A549 (cell line): ENCODE measurements at regions not wholly inside any gene's neighbourhood (a gene's known extent, or its start where the extent isn't known, plus 50 kb on each side); places are given as distances from the start of the nearest gene placed in this dataset.

Experiments used
- ATAC-seq, 2 experiments: fragments of 200-7000 bp in 1 of 2; fragments of >200 bp in 1 of 2; cut with Nextera tagmentation in 1 of 2; cut with Tn5 transposase in 1 of 2; 3 replicates each; pipeline versions ENCODE4 v1.8.0 to v1.9.1; 2018 to 2020; ENCODE audit warnings: mild to moderate bottlenecking in 1 of 2, moderate library complexity in 1 of 2
- CTCF ChIA-PET: fragments of 300-600 bp; sonication (Branson Sonifier 250); formaldehyde crosslinking; extraction: SDS; loops from one replicate; lab custom pipeline; 2021; ENCODE audit warnings: antibody characterized with exemption, inconsistent platforms; lab: Yijun Ruan, JAX
- POLR2A ChIA-PET: fragments of 350-600 bp; formaldehyde crosslinking; extraction: SDS; loops from one replicate; lab custom pipeline; 2021; ENCODE audit warnings: antibody characterized with exemption, inconsistent platforms; lab: Yijun Ruan, JAX
- DNase-seq, 2 experiments: peaks; one replicate each; pipeline versions ENCODE4 v3.0.0 to v3.0.0-alpha.2; 2011 to 2016; ENCODE audit warnings: low read depth in 1 of 2, low spot score in 1 of 2
- FAIRE-seq: peaks from 2 replicates; lab custom pipeline; 2011; peaks lifted over from hg19 to GRCh38; lab: Jason Lieb, UNC
- H3K27ac ChIP-seq, 2 experiments: fragments of >200 bp; sonication (Bioruptor Twin); formaldehyde crosslinking; 3 replicates each; pipeline ENCODE4 v1.5.1; 2016 to 2017
- H3K4me1 ChIP-seq: fragments of >200 bp; sonication (Bioruptor Twin); formaldehyde crosslinking; 3 replicates; pipeline ENCODE4 v1.6.1; 2016
- H3K4me2 ChIP-seq: fragments of >200 bp; sonication (Bioruptor Twin); formaldehyde crosslinking; 3 replicates; pipeline ENCODE4 v1.6.1; 2016
- H3K4me3 ChIP-seq: fragments of >200 bp; sonication (Bioruptor Twin); formaldehyde crosslinking; 3 replicates; pipeline ENCODE4 v1.5.1; 2016
- H3K9me3 ChIP-seq: fragments of >200 bp; sonication (Bioruptor Twin); formaldehyde crosslinking; 3 replicates; pipeline ENCODE4 v1.6.1; 2016
- CBX2 ChIP-seq: fragments of 200-600 bp; sonication (generic); IDR thresholded peaks from 2 replicates; pipeline ENCODE4 v1.6.1; 2016; ENCODE audit warnings: low read depth, mild to moderate bottlenecking, borderline replicate concordance
- CBX8 ChIP-seq: fragments of 200-600 bp; sonication (generic); IDR thresholded peaks from 2 replicates; pipeline ENCODE4 v1.6.1; 2016
- EP300 ChIP-seq, 2 experiments: fragments of >200 bp; sonication (Bioruptor Twin); formaldehyde crosslinking; IDR thresholded peaks; 2 replicates in 1 of 2; 3 replicates in 1 of 2; pipeline ENCODE4 v1.6.1; 2016 to 2017
- FOSB ChIP-seq: fragments of 250-450 bp; sonication (Bioruptor Pico); IDR thresholded peaks from 2 replicates; pipeline ENCODE4 v1.5.0; 2020; ENCODE audit warnings: mild to moderate bottlenecking, moderate library complexity
- FOXS1 ChIP-seq: fragments of 250-450 bp; sonication (Bioruptor Pico); IDR thresholded peaks from 2 replicates; pipeline ENCODE4 v1.5.0; 2020; ENCODE audit warnings: mild to moderate bottlenecking, moderate library complexity
- HEYL ChIP-seq: fragments of 250-450 bp; sonication (Bioruptor Pico); IDR thresholded peaks from 2 replicates; pipeline ENCODE4 v1.8.0; 2021; ENCODE audit warnings: mild to moderate bottlenecking, moderate library complexity
- HOXA7 ChIP-seq: fragments of 250-450 bp; sonication (Bioruptor Pico); IDR thresholded peaks from 2 replicates; pipeline ENCODE4 v1.5.0; 2020; ENCODE audit warnings: mild to moderate bottlenecking, moderate library complexity
- HOXB5 ChIP-seq: fragments of 250-450 bp; sonication (Bioruptor Pico); IDR thresholded peaks from 2 replicates; pipeline ENCODE4 v1.5.0; 2020; ENCODE audit warnings: mild to moderate bottlenecking, moderate library complexity
- KDM5A ChIP-seq: fragments of 200-600 bp; sonication (generic); IDR thresholded peaks from 2 replicates; pipeline ENCODE4 v1.6.1; 2016; ENCODE audit warnings: antibody characterized with exemption, mild to moderate bottlenecking
- PHF8 ChIP-seq: fragments of 200-600 bp; sonication (generic); IDR thresholded peaks from 2 replicates; pipeline ENCODE4 v1.6.1; 2016; ENCODE audit warnings: low read depth, mild to moderate bottlenecking, antibody characterized with exemption, moderate library complexity, borderline replicate concordance
- POLR2A ChIP-seq: IDR thresholded peaks from 2 replicates; pipeline ENCODE4 v1.6.1; 2012; ENCODE audit warnings: mild to moderate bottlenecking, low read length
- RARB ChIP-seq: fragments of 250-450 bp; sonication (Bioruptor Pico); IDR thresholded peaks from 2 replicates; pipeline ENCODE4 v1.8.0; 2021; ENCODE audit warnings: mild to moderate bottlenecking, moderate library complexity
- RCOR1 ChIP-seq: fragments of 150-350 bp; IDR thresholded peaks from 2 replicates; pipeline ENCODE4 v1.6.1; 2014; ENCODE audit warnings: antibody characterized with exemption, low read length, low read depth
- RFX5 ChIP-seq: fragments of 450-650 bp; IDR thresholded peaks from 2 replicates; pipeline ENCODE4 v1.7.1; 2014; ENCODE audit warnings: antibody characterized with exemption, mild to moderate bottlenecking, moderate library complexity
- RNF2 ChIP-seq: fragments of 200-600 bp; sonication (generic); IDR thresholded peaks from 2 replicates; pipeline ENCODE4 v1.6.1; 2016; ENCODE audit warnings: low read depth, mild to moderate bottlenecking, antibody characterized with exemption, moderate library complexity, borderline replicate concordance
- SREBF2 ChIP-seq: fragments of 450-650 bp; IDR thresholded peaks from 2 replicates; pipeline ENCODE4 v1.6.1; 2014; ENCODE audit warnings: mild to moderate bottlenecking, moderate library complexity
- TFCP2L1 ChIP-seq: fragments of 250-450 bp; sonication (Bioruptor Pico); IDR thresholded peaks from 2 replicates; pipeline ENCODE4 v1.5.0; 2021; ENCODE audit warnings: mild to moderate bottlenecking
- ZFP36 ChIP-seq: fragments of 450-650 bp; IDR thresholded peaks from 2 replicates; pipeline ENCODE4 v1.6.1; 2014; ENCODE audit warnings: borderline replicate concordance; ENCODE audit not compliant: partially characterized antibody
- WGBS: methylation state at CpG from one replicate; pipeline ENCODE4 v1.1.6; 2017; ENCODE audit errors: missing lambda C conversion rate; 5-methylcytosine and 5-hydroxymethylcytosine counted together
- TF ChIP-seq, protein P1 (sequence below): IDR thresholded peaks from 2 replicates; pipeline ENCODE4 v1.6.1; 2012
- TF ChIP-seq, protein P2 (sequence below): fragments of >200 bp; sonication (Bioruptor Twin); formaldehyde crosslinking; IDR thresholded peaks from 3 replicates; pipeline ENCODE4 v1.6.1; 2016
- TF ChIP-seq, protein P3 (sequence below): fragments of >200 bp; sonication (Bioruptor Twin); formaldehyde crosslinking; IDR thresholded peaks from 3 replicates; pipeline ENCODE4 v1.5.1; 2016
- TF ChIP-seq, protein P4 (sequence below): fragments of >200 bp; sonication (Bioruptor Twin); formaldehyde crosslinking; IDR thresholded peaks from 2 replicates; pipeline ENCODE4 v1.6.1; 2016
- TF ChIP-seq, protein P5 (sequence below): fragments of 450-650 bp; IDR thresholded peaks from 2 replicates; pipeline ENCODE4 v1.6.1; 2014; ENCODE audit warnings: antibody characterized with exemption

DNA sequence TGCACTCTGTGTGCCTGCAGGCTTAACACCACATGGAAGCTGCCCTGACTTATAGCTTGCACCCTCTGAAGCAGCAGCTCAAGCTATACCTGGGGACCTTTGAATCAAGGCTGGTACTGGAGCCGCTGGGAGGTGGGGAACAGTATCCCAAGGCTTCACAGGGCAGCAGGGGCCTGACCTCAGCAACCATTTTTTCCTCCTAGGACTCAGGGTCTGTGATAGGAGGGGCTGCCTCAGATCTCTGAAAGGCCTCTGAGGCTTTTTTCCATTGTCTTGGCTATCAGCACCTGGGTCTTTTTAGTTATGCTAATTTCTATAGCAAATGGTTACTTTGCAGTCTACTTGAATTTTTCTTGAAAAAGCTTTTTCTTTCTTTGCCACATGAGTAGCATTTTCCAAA, 80.2 kb upstream of the OPRM1 start (continued):
- TF ChIP-seq, protein P1, sequence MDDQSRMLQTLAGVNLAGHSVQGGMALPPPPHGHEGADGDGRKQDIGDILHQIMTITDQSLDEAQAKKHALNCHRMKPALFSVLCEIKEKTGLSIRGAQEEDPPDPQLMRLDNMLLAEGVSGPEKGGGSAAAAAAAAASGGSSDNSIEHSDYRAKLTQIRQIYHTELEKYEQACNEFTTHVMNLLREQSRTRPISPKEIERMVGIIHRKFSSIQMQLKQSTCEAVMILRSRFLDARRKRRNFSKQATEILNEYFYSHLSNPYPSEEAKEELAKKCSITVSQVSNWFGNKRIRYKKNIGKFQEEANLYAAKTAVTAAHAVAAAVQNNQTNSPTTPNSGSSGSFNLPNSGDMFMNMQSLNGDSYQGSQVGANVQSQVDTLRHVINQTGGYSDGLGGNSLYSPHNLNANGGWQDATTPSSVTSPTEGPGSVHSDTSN = no peak
- TF ChIP-seq HEYL (CRISPR knock-in tag) = no peak
- TF ChIP-seq POLR2A = no peak
- no peak for TF ChIP-seq RNF2
- TF ChIP-seq HOXB5 (CRISPR knock-in tag) = no peak
- TF ChIP-seq, protein P2, sequence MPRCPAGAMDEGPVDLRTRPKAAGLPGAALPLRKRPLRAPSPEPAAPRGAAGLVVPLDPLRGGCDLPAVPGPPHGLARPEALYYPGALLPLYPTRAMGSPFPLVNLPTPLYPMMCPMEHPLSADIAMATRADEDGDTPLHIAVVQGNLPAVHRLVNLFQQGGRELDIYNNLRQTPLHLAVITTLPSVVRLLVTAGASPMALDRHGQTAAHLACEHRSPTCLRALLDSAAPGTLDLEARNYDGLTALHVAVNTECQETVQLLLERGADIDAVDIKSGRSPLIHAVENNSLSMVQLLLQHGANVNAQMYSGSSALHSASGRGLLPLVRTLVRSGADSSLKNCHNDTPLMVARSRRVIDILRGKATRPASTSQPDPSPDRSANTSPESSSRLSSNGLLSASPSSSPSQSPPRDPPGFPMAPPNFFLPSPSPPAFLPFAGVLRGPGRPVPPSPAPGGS = no peak
- TF ChIP-seq FOXS1 = no peak
- no peak for TF ChIP-seq ZFP36

DNA sequence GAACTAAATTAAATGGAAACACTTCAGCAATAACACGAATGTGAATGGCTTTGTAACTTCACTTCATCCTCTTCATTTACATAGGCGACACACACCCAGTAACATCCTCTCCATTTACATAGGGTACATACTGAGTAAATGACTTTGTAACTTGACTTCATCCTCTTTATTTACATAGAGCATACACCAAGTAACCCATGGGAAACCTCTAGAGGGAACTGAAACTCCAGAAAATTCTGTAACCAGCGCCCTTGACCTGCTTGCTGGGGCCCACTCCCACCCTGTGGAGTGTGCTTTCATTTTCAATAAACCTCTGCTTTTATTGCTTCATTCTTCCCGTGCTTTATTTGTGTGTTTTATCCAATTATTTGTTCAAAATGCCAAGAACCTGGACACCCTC, 81.6 kb upstream of the OPRM1 start:
- no peaks in the 10 kb centered on the region for H3K9me3 ChIP-seq
- no peak overlapping the region for H3K4me3 ChIP-seq
- no peak overlapping the region for H3K27ac ChIP-seq
- no peak for TF ChIP-seq EP300 (IDR thresholded peaks at IDR 0.05)
- TF ChIP-seq, protein P3, sequence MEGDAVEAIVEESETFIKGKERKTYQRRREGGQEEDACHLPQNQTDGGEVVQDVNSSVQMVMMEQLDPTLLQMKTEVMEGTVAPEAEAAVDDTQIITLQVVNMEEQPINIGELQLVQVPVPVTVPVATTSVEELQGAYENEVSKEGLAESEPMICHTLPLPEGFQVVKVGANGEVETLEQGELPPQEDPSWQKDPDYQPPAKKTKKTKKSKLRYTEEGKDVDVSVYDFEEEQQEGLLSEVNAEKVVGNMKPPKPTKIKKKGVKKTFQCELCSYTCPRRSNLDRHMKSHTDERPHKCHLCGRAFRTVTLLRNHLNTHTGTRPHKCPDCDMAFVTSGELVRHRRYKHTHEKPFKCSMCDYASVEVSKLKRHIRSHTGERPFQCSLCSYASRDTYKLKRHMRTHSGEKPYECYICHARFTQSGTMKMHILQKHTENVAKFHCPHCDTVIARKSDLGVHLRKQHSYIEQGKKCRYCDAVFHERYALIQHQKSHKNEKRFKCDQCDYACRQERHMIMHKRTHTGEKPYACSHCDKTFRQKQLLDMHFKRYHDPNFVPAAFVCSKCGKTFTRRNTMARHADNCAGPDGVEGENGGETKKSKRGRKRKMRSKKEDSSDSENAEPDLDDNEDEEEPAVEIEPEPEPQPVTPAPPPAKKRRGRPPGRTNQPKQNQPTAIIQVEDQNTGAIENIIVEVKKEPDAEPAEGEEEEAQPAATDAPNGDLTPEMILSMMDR = no peak
- TF ChIP-seq RCOR1 = no peak
- TF ChIP-seq FOSB (CRISPR knock-in tag) = no peak
- TF ChIP-seq FOXS1 = no peak
- TF ChIP-seq KDM5A = no peak
- no peak for TF ChIP-seq CBX8
- no peak for TF ChIP-seq PHF8
- no peak for TF ChIP-seq TFCP2L1 (CRISPR knock-in tag)
- TF ChIP-seq CBX2 = no peak
- TF ChIP-seq, protein P4, sequence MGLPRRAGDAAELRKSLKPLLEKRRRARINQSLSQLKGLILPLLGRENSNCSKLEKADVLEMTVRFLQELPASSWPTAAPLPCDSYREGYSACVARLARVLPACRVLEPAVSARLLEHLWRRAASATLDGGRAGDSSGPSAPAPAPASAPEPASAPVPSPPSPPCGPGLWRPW = no peak
- TF ChIP-seq, protein P5, sequence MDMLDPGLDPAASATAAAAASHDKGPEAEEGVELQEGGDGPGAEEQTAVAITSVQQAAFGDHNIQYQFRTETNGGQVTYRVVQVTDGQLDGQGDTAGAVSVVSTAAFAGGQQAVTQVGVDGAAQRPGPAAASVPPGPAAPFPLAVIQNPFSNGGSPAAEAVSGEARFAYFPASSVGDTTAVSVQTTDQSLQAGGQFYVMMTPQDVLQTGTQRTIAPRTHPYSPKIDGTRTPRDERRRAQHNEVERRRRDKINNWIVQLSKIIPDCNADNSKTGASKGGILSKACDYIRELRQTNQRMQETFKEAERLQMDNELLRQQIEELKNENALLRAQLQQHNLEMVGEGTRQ = no peak
- TF ChIP-seq HOXA7 = no peak
- TF ChIP-seq SREBF2 = no peak
- TF ChIP-seq, protein P2 = no peak
- no peak for TF ChIP-seq RARB (CRISPR knock-in tag)
- no peak for TF ChIP-seq RFX5
- TF ChIP-seq, all 56 proteins: peak for 0
- Histone ChIP-seq H3K4me2 (no peak overlapping the region), H3K4me1 (no peaks in the 10 kb centered on the region)
- ATAC-seq (no peak), DNase-seq (no peak), FAIRE-seq (no peak)
- POLR2A ChIA-PET = no interaction called here
- CTCF ChIA-PET = no interaction called here
- 17% methylated on average over 4 of the region's 4 CpGs for WGBS
